OCI-LY1 (cell line): ENCODE measurements at regions not wholly inside any gene's neighbourhood (a gene's known extent, or its start where the extent isn't known, plus 50 kb on each side); places are given as distances from the start of the nearest gene placed in this dataset.

Experiments
- H2AFZ ChIP-seq: fragments of 200-600 bp; sonication (generic), shearing (Covaris generic); 2 replicates; pipeline ENCODE4 v1.6.0; 2014; ENCODE audit warnings: antibody characterized with exemption, mild to moderate bottlenecking, low read length
- H3F3A ChIP-seq: fragments of 200-600 bp; sonication (generic), shearing (Covaris generic); 2 replicates; pipeline ENCODE4 v1.6.0; 2014; ENCODE audit warnings: mild to moderate bottlenecking, antibody characterized with exemption, low read length, moderate library complexity; ENCODE audit not compliant: insufficient read depth
- H3K27ac ChIP-seq: fragments of 200-600 bp; sonication (generic); 2 replicates; pipeline ENCODE4 v1.5.1; 2014; ENCODE audit warnings: low read length, mixed run types, mild to moderate bottlenecking, low read depth; ENCODE audit not compliant: poor library complexity, severe bottlenecking
- H3K27me3 ChIP-seq: fragments of 200-600 bp; sonication (generic); 2 replicates; pipeline ENCODE4 v1.6.0; 2014; ENCODE audit warnings: antibody characterized with exemption, mild to moderate bottlenecking, low read length, moderate library complexity; ENCODE audit not compliant: insufficient read depth
- H3K36me3 ChIP-seq: fragments of 200-600 bp; sonication (generic); 2 replicates; pipeline ENCODE4 v1.6.1; 2014; ENCODE audit warnings: mild to moderate bottlenecking, antibody characterized with exemption, low read length, moderate library complexity, mixed read lengths; ENCODE audit not compliant: insufficient read depth
- H3K4me1 ChIP-seq: fragments of 200-600 bp; sonication (generic); 2 replicates; pipeline ENCODE4 v1.5.1; 2014; ENCODE audit warnings: mild to moderate bottlenecking, low read length, moderate library complexity; ENCODE audit not compliant: insufficient read depth, severe bottlenecking
- H3K4me2 ChIP-seq: fragments of 200-600 bp; sonication (generic), shearing (Covaris generic); 2 replicates; pipeline ENCODE4 v1.6.1; 2014; ENCODE audit warnings: low read length
- H3K4me3 ChIP-seq: fragments of 200-600 bp; sonication (generic); 2 replicates; pipeline ENCODE4 v1.5.1; 2014; ENCODE audit warnings: low read length, low read depth, mild to moderate bottlenecking, mixed read lengths; ENCODE audit not compliant: poor library complexity, severe bottlenecking
- H3K79me2 ChIP-seq: fragments of 200-600 bp; shearing (Covaris generic); 2 replicates; pipeline ENCODE4 v1.6.1; 2016; ENCODE audit warnings: mixed run types, low read length, mixed read lengths; ENCODE audit not compliant: insufficient read depth
- H3K9ac ChIP-seq: fragments of 200-600 bp; sonication (generic), shearing (Covaris generic); 2 replicates; pipeline ENCODE4 v1.6.1; 2014; ENCODE audit warnings: mild to moderate bottlenecking, low read length, mixed read lengths
- H3K9me2 ChIP-seq: fragments of 200-600 bp; sonication (generic), shearing (Covaris generic); 2 replicates; pipeline ENCODE4 v1.6.1; 2014; ENCODE audit warnings: low read depth, mild to moderate bottlenecking, low read length, mixed read lengths
- H3K9me3 ChIP-seq: fragments of 200-600 bp; shearing (Covaris generic); 2 replicates; pipeline ENCODE4 v1.6.1; 2014; ENCODE audit warnings: low read length, mixed read lengths
- H4K20me1 ChIP-seq: fragments of 200-600 bp; sonication (generic), shearing (Covaris generic); 2 replicates; pipeline ENCODE4 v1.6.0; 2016; ENCODE audit warnings: mild to moderate bottlenecking, low read length; ENCODE audit not compliant: insufficient read depth
- EZH2 ChIP-seq: fragments of 200-600 bp; sonication (generic), shearing (Covaris generic); IDR thresholded peaks from 2 replicates; pipeline ENCODE4 v1.8.0; 2017; ENCODE audit warnings: borderline replicate concordance, mixed run types, mild to moderate bottlenecking, antibody characterized with exemption, low read length, moderate library complexity, mixed read lengths
- TF ChIP-seq, protein P1 (sequence below): fragments of 200-600 bp; sonication (generic), shearing (Covaris generic); IDR thresholded peaks from 2 replicates; pipeline ENCODE4 v1.5.1; 2017; ENCODE audit warnings: mild to moderate bottlenecking, antibody characterized with exemption, low read length, moderate library complexity, mixed read lengths

DNA sequence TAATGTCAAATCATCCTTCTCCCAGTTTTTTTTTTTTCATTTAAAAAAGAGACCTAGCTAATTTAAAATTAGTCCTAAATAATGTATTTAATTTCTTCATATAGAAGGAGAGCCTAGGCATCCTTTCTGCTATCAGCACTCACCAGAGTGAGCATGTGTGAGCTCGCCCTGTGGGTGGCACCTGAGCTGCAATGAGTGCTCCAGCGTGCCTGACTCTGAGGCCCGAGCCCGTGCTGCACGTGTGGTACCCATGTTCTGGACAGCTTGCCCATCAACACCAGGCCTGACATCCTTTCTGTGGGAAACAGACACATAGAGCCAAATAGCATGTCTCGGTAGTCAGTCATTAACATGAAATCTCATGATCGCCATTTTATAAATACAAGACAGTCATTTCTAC lies 381.4 kb downstream of the DTWD2 start:
- Histone ChIP-seq H3K9ac (no peak overlapping the region), H3K27me3 (no peaks in the 10 kb centered on the region), H3K4me3 (no peak overlapping the region), H3K9me3 (no peaks in the 10 kb centered on the region), H3K4me1 (no peaks in the 10 kb centered on the region), H2AFZ (no peak overlapping the region), H3K9me2 (no peaks in the 10 kb centered on the region), H3K27ac (no peak overlapping the region), H3K79me2 (no peaks in the 10 kb centered on the region), H4K20me1 (no peaks in the 10 kb centered on the region), H3K36me3 (no peaks in the 10 kb centered on the region), H3K4me2 (no peak overlapping the region), H3F3A (no peaks in the 10 kb centered on the region)
- no peak for TF ChIP-seq EZH2
- TF ChIP-seq, protein P1, sequence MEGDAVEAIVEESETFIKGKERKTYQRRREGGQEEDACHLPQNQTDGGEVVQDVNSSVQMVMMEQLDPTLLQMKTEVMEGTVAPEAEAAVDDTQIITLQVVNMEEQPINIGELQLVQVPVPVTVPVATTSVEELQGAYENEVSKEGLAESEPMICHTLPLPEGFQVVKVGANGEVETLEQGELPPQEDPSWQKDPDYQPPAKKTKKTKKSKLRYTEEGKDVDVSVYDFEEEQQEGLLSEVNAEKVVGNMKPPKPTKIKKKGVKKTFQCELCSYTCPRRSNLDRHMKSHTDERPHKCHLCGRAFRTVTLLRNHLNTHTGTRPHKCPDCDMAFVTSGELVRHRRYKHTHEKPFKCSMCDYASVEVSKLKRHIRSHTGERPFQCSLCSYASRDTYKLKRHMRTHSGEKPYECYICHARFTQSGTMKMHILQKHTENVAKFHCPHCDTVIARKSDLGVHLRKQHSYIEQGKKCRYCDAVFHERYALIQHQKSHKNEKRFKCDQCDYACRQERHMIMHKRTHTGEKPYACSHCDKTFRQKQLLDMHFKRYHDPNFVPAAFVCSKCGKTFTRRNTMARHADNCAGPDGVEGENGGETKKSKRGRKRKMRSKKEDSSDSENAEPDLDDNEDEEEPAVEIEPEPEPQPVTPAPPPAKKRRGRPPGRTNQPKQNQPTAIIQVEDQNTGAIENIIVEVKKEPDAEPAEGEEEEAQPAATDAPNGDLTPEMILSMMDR = no peak

DNA sequence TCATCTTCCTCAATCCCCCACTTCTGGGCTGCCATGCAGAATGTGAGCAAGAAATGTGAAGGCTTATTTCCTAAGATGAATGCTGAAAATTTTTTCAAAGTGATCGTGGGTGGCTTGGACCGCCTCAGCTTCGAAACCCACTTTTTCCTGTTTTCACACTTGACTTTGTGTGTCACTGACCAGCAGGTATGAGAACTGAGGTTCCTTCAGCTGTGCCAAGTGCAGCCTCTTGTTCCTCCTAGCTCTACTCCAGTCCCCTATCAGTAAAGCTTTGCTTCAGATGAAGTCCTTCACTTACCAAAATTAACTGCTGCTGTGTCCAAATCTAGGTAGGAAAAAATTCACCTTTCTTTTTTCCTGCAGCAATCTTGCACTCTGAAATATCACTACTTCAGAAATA lies 382.6 kb downstream of the DTWD2 start:
- no peak overlapping the region for H3K4me2 ChIP-seq
- no peaks in the 10 kb centered on the region for H3K79me2 ChIP-seq
- H3K27ac ChIP-seq = no peak overlapping the region
- no peaks in the 10 kb centered on the region for H3K4me1 ChIP-seq
- H3K36me3 ChIP-seq = no peaks in the 10 kb centered on the region
- H3K9ac ChIP-seq = no peak overlapping the region
- H3K9me2 ChIP-seq = no peaks in the 10 kb centered on the region
- no peak overlapping the region for H3K4me3 ChIP-seq
- H4K20me1 ChIP-seq = no peaks in the 10 kb centered on the region
- TF ChIP-seq, protein P1 = no peak
- no peak overlapping the region for H2AFZ ChIP-seq
- no peaks in the 10 kb centered on the region for H3F3A ChIP-seq
- no peaks in the 10 kb centered on the region for H3K27me3 ChIP-seq
- no peaks in the 10 kb centered on the region for H3K9me3 ChIP-seq

DNA sequence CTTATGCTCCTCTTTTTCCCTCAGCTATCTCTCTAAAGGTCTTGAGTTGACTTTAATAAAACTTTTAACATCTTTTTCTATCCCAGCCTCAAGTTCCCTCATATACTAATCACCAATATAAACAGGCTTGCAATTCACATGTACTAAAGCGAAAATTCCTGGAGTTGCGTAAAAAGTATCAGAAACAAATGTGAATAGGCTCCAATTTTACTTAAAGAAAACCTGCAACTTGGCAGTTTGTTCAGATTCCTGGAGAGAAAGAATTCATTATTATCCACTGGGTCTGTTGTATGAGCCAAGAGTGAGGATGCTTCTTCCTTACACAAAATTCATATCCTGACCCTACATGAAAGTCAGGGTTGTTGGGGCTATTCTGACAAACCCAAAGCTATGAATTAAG lies 384.2 kb downstream of the DTWD2 start:
- H3K4me1 ChIP-seq = no peaks in the 10 kb centered on the region
- H3F3A ChIP-seq = no peaks in the 10 kb centered on the region
- no peaks in the 10 kb centered on the region for H3K27me3 ChIP-seq
- no peak overlapping the region for H3K27ac ChIP-seq
- no peaks in the 10 kb centered on the region for H3K9me3 ChIP-seq
- H4K20me1 ChIP-seq = no peaks in the 10 kb centered on the region
- H3K36me3 ChIP-seq = no peaks in the 10 kb centered on the region
- no peak overlapping the region for H3K4me3 ChIP-seq
- no peaks in the 10 kb centered on the region for H3K79me2 ChIP-seq
- H3K9ac ChIP-seq = no peak overlapping the region
- no peaks in the 10 kb centered on the region for H3K9me2 ChIP-seq
- no peak overlapping the region for H3K4me2 ChIP-seq
- no peak for TF ChIP-seq EZH2
- TF ChIP-seq, protein P1 = no peak
- no peak overlapping the region for H2AFZ ChIP-seq
